ENCODE measurements at regions not wholly inside any gene's neighbourhood (a gene's known extent, or its start where the extent isn't known, plus 50 kb on each side); places are given as distances from the start of the nearest gene placed in this dataset.

GRCh38 chr9:119951591-119951990 lies 582.4 kb upstream of the BRINP1 start:
- no peak overlapping the region for H3K4me3 ChIP-seq (ENCODE audit: low read depth, low read length)
- DNase-seq (ENCODE audit: low read depth) = no peak
- no peak for TF ChIP-seq CTCF (IDR thresholded peaks at IDR 0.05; ENCODE audit: insufficient read depth, low read depth, low read length, missing control alignments)

GRCh38 chr9:119951090-119951489 lies 581.9 kb upstream of the BRINP1 start:
- DNase-seq (ENCODE audit: low read depth) = no peak
- no peak overlapping the region for H3K4me3 ChIP-seq (ENCODE audit: low read depth, low read length)
- no peak for TF ChIP-seq CTCF (IDR thresholded peaks at IDR 0.05; ENCODE audit: insufficient read depth, low read depth, low read length, missing control alignments)

GRCh38 chr9:119945686-119946085 lies 576.5 kb upstream of the BRINP1 start:
- DNase-seq (ENCODE audit: low read depth) = no peak
- TF ChIP-seq CTCF (IDR thresholded peaks at IDR 0.05; ENCODE audit: insufficient read depth, low read depth, low read length, missing control alignments) = no peak
- H3K4me3 ChIP-seq (ENCODE audit: low read depth, low read length) = no peak overlapping the region

GRCh38 chr9:119941091-119941490 lies 571.9 kb upstream of the BRINP1 start:
- H3K4me3 ChIP-seq (ENCODE audit: low read depth, low read length) = no peak overlapping the region
- TF ChIP-seq CTCF (IDR thresholded peaks at IDR 0.05; ENCODE audit: insufficient read depth, low read depth, low read length, missing control alignments) = no peak
- DNase-seq (ENCODE audit: low read depth) = no peak

- no peak for DNase-seq (ENCODE audit: low read depth)
- H3K4me3 ChIP-seq (ENCODE audit: low read depth, low read length) = no peak overlapping the region
- no peak for TF ChIP-seq CTCF (IDR thresholded peaks at IDR 0.05; ENCODE audit: insufficient read depth, low read depth, low read length, missing control alignments)
Observed at GRCh38 chr9:119938871-119939270, 569.6 kb upstream of the BRINP1 start.

GRCh38 chr9:119934497-119934896 lies 565.3 kb upstream of the BRINP1 start:
- TF ChIP-seq CTCF (IDR thresholded peaks at IDR 0.05; ENCODE audit: insufficient read depth, low read depth, low read length, missing control alignments) = no peak
- H3K4me3 ChIP-seq (ENCODE audit: low read depth, low read length) = no peak overlapping the region
- DNase-seq (ENCODE audit: low read depth) = no peak

- TF ChIP-seq CTCF (IDR thresholded peaks at IDR 0.05; ENCODE audit: insufficient read depth, low read depth, low read length, missing control alignments) = no peak
- no peak for DNase-seq (ENCODE audit: low read depth)
- no peak overlapping the region for H3K4me3 ChIP-seq (ENCODE audit: low read depth, low read length)
Observed at GRCh38 chr9:119933191-119933590, 564.0 kb upstream of the BRINP1 start.
